ENCODE measurements at regions not wholly inside any gene's neighbourhood (a gene's known extent, or its start where the extent isn't known, plus 50 kb on each side); places are given as distances from the start of the nearest gene placed in this dataset.
"Not testable (repeated sequence)": the region's sequence is repeated elsewhere in the genome, so short reads cannot be mapped to it uniquely, and the experiment has no call there.

DNA sequence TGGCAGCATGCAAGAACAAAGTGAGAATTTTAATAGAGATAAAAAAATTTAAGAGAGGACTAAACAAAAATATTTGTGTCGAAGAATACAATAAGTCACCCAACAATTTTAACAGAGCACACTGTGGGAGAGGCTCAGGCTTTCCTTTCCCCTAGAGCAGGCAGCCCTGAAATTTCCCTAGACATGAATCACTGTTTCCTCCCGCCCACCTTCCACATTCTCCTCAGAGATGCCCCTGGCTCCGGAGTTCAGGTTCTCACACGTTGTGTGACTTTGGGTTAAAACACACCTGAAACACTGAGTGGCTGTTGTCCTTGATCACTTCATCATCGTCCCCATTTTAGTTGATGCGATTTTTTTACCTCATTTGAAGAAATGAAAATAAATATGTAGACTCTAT lies 1231.1 kb downstream of the TMEM121 start:
- FAIRE-seq, result not testable (repeated sequence)

GRCh38 chr14:106761886-106762816 lies 1235.8 kb downstream of the TMEM121 start:
- FAIRE-seq, result not testable (repeated sequence)

DNA sequence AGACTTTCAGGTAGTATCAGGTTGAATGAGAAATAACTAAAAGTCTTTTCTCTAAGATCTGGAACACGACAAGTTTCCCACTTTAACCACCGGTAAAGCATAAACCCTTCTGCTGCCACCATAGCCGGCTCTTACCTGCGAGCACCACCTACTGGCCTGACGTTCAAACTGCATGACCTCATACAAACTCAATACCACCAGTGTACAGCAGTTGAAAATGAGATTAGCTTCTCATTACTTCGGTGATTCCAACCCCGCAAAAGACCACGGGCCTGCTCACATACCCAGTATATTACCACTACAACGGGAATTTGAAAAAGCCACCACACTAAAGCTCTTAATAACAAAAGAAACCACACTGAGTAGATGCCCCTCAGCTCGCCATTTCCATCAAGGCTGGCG lies 1238.6 kb downstream of the TMEM121 start:
- FAIRE-seq, result peak; percentile 91

DNA sequence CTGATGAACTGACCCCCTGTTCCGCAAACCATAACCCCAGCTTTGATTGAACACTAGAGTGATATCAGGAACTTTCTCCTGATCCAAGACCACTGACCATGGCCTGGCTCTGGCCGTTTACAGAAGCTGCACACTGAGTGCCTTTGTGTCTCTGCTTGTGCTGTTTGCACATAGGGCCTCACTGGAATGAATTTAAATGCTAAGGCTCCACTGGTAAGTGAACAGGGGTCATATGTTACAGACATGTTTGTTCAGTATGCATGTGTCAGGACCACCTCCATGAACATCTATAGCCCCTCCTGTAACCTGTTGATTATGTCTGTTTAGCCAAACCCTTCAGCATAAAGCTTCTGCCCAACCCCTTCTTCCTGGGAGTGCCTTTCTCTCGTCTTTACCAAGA lies 1239.8 kb downstream of the TMEM121 start:
- no peak for FAIRE-seq

DNA sequence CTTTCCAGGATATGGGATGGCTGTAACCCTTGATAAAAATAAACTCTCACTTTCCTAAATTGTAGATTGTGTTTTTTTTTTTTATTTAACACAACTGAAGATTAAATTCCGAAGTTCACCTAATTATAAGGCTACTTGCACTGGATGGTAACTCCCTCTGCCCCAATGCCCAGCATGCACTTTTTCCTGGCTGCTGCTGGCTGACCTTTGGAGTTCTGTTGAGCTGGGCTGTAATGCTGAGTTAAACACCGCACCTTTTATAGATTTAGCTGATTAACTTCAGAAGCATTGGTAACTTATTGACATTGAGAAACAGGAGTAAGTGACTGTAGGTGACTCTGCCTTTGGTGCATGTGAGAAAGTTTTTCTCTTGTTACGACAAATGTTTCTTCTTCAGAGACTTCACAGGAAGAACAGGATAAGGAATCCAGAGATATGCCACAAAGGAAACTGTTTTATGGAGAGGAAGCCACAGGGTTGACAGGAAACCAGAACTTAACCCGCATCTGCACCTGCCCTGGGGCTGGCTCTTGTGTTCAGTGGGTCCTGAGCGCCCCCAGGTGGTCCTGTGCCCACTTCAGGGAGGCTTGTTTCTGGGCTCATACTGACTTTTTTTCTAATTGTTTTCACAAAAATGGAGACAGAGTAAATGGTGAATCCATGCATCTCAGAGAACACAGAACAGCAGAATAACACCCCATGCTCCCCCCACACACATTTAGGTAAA lies 1240.3 kb downstream of the TMEM121 start:
- not testable (repeated sequence) for FAIRE-seq

DNA sequence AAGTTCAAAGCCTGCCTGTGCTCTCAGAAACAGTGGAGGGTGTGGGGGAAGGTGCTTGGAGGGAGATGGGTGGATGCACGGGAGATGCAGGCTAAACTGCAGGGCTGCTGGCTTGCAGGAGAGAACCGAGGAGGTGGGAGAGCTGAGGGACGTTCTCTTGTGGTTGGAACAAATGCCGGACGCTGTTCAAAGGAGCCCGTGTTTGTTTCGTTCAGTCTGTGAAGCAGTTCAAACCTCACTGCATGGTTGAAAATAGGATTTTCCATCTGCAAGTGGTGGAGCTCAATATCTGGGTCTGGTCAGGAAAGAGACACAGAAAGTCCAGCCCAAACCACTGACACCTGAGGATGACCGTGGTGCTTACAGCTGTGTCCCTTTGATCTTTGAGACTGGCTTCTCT lies 1241.8 kb downstream of the TMEM121 start:
- not testable (repeated sequence) for FAIRE-seq

DNA sequence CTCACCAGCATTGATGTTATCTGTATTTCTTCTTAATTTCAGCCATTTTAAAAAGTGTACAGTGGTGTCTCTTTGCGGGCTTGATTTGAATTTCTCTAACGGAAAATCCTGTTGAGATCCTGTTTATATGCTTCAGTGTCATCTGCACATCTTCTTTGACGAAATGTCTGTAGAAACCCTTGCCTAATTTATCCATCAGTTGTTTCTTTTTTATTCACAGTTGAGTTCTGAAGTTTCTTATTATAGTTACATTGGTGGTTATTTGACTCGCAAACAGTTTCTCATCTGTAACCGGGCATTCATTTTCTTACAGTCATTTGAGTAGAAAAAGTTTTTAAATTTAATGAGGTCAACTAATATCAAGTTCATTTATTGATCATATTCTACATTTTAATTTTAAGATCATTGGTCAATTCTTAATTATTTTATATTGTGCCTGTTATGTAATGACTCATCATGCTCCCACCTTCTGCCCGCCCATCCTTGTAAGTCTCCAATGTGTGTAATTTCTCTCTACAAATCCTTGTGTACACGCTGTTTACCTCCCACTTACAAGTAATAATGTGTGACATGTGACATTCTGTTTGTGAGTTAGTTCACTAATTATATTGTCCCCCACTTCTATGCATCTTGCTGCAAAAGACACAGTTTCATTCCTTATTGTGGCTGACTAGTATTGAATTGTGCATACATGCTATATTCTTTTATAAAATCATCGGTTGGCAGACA lies 1242.8 kb downstream of the TMEM121 start:
- not testable (repeated sequence) for FAIRE-seq

DNA sequence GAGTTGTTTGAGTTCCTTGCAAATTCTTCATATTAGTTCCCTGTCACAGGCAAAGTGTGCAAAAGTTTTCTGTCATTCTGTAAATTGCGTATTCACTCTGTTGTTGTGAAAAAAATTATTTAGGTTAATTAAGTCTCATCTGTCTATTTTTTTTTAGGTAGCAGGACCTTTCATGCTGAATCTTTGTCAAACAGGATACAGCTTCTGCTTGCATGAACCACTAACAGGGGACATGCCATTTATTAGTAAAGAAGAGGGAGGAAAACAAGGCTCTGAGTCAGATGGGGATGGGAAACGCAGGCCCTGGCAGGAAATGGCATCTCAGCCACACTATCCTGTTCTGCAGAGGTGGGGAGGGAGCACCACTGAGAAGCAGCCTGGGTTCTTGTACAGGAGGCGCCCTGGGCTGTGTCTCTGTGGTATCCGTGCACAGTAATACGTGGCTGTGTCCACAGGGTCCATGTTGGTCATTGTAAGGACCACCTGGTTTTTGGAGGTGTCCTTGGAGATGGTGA lies 1243.8 kb downstream of the TMEM121 start:
- FAIRE-seq, result not testable (repeated sequence)

GRCh38 chr14:106774889-106775480 lies 1248.6 kb downstream of the TMEM121 start:
- FAIRE-seq, result not testable (repeated sequence)

GRCh38 chr14:106776395-106776983 lies 1250.1 kb downstream of the TMEM121 start:
- FAIRE-seq, result no peak

DNA sequence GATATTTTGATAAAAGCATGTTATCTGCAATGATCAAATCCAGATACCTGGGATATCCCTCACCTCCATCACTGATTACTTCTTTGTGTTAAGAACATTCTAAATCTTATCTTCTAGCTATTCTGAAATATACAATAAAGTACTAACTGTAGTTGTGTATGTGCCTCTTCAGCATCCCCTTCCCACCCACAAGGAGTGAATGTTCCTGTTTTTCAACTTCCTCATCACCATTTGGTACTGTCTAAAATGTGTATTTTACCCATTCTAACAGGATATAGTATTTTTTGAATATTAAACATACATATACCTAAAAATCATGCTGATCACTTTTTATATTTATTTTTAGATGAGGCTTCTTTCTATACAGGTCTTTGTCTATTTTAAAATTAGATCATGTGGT lies 1252.6 kb downstream of the TMEM121 start:
- no peak for FAIRE-seq

DNA sequence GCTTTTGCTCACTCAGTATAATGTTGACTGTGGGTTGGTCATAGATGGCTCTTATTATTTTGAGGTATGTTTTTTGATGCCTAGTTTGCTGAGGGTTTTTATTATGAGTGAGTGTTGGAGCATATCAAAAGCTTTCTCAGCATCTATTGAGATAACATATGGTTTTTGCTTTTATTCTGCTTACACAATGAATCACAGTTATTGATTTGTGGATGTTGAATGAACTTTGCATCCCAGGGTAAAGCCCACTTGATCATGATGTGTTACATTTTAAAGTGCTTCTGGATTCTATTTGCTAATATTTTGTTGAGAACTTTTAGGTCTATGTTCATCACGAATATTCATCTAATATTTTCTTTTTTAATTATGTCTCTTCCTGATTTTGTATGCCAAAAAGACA lies 1260.3 kb downstream of the TMEM121 start:
- FAIRE-seq, result no peak

DNA sequence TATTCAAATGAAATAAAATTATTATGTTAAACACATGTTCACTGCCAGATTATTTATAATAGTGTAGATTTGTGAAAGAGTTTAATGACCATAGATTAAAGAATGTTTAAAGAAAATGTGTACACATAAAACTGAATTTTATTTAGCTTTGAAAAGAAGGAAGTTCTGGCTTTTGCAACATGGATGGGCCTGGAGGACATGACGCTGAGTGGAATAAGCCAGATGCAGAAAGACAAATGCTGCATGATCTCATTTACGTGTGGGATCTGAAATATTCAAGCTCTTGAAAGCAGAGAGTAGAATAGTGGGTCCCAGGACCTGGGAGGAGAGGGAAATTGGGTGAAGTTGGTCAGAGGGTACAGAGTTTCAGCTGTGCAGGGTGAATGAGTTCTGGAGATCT lies 1261.2 kb downstream of the TMEM121 start:
- FAIRE-seq, result no peak

DNA sequence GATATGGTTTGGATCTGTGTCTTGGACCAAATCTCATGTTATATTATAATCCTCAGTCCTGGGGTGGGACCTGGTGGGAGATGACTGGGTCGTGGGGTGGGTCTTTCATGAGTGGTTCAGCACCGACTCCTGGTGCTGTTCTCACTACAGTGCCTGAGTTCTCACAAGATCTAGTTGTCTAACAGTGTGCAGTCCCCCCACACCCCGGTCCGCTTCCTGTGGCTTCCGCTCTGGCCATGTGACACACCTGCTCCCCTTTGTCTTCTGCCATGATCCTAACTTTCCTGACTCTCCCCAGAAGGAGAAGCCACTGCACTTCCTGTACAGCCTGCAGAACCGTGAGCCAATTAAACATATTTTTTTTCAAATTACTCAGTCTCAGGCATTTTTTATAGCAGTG lies 1262.2 kb downstream of the TMEM121 start:
- no peak for FAIRE-seq

DNA sequence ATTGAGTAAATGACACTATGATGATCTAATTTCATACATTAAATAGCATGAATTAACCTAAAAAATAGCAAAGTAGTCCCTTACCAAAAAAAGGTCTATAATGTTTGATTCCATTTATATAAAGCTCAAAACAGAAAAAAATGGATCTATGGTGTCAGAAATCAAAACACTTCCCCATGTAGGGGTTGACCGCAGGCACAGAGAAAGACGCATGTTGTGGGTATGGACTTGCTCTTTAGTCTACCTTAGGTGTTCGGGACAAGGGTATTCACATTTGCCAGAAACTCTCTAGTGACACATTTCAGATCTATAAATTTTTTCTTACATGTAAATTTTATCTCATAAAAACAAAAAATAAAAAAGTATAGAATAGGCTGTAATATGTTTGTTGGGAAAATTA lies 1262.9 kb downstream of the TMEM121 start:
- FAIRE-seq, result no peak

DNA sequence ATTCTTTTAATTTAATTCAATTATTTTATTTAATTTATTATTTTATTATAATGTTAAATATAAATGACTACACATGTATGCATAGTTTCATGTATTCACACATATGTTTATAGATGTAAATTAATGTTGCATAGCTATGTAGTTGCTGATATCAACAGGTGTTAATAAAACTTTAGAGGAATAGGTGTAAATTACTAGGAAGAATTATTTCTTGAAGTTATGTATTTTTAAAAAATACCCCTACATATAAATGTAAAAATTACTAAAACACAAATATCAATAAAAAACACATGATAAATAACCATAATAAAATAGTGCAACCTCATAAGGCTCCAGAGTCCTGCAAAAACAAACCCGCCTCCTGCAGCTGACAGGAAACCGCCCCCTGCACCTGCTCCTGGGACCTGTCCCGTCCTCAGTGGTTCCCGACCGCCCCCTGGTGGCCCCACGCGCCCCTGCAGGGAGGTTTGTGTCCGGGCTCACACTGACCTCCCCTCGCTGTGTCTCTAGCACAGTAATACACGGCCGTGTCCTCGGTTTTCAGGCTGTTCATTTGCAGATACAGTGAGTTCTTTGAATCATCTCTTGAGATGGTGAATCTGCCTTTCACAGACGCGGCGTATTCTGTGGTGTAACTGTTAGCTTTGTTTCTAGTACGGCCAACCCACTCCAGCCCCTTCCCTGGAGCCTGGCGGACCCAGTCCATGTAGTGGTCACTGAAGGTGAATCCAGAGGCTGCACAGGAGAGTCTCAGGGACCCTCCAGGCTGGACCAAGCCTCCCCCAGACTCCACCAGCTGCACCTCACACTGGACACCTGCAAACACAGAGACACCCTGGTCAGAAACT lies 1264.0 kb downstream of the TMEM121 start:
- FAIRE-seq, result peak; percentile 54

DNA sequence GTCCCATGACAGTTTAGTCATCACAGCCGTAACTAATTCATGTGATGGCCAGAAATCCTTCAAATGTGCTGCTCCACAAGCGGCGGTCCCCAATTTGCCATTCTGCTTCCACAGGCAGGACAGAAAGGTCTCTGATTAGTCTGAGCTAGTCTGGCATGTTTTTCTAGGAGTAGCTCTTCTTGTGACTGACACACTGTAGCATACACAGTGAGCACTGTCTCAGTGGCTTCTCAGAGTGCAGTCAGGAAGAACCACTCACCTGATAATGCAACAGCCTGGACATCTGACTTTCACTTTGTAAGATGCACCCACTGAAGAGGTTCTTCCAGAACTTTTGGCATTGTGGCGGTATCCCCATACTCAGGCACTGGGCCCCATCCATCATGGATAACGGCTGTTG lies 1266.2 kb downstream of the TMEM121 start:
- FAIRE-seq, result no peak

DNA sequence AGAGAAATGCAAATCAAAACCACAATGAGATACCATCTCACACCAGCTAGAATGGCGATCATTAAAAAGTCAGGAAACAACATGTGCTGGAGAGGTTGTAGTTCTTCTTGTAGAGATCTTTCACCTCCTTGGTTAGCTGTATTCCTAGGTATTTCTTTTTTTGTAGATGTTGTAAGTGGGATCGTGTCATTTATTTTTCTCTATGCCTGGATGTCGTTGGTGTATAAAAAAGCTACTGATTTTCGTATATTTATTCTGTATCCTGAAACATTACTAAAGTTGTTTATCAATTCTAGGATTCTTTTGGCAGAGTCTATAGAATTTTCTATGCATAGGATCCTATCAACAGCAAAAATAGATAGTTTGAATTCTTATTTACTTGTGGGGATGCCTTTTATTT lies 1271.8 kb downstream of the TMEM121 start:
- not testable (repeated sequence) for FAIRE-seq

DNA sequence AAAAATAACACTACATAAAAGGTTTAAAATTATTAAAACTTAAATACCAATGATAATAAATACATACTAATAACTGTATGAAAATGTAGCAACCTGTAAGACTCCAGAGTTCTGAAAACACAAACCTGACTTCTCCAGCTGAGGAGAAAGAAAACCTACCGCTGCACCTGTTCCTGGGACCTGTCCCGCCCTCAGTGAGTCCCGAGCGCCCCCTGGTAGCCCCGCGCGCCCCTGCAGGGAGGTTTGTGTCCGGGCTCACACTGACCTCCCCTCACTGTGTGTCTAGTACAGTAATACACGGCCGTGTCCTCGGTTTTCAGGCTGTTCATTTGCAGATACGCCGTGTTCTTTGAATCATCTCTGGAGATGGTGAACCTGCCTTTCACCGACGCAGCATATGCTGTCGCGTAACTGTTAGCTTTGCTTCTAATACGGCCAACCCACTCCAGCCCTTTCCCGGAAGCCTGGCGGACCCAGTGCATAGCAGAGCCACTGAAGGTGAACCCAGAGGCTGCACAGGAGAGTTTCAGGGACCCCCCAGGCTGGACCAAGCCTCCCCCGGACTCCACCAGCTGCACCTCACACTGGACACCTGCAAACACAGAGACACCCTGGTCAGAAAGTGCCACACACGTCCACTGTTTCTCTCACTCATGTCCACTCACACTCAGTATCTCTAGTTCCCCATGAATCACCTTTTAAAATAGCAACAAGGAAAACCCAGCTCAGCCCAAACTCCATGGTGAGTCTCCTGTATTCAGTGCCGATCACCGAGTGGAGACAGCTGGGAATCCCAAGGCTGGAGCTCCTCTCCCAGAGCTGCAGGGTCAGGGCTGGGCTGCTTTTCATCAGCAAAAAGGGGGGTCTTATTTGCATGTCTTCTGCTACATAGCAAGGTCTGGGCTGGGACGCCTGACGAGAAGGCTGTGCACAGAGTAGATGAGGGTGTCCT lies 1276.3 kb downstream of the TMEM121 start:
- no peak for FAIRE-seq

- FAIRE-seq, result no peak
Observed at GRCh38 chr14:106803379-106803778, 1277.0 kb downstream of the TMEM121 start.
